ENCODE measurements at regions not wholly inside any gene's neighbourhood (a gene's known extent, or its start where the extent isn't known, plus 50 kb on each side); places are given as distances from the start of the nearest gene placed in this dataset.

DNA sequence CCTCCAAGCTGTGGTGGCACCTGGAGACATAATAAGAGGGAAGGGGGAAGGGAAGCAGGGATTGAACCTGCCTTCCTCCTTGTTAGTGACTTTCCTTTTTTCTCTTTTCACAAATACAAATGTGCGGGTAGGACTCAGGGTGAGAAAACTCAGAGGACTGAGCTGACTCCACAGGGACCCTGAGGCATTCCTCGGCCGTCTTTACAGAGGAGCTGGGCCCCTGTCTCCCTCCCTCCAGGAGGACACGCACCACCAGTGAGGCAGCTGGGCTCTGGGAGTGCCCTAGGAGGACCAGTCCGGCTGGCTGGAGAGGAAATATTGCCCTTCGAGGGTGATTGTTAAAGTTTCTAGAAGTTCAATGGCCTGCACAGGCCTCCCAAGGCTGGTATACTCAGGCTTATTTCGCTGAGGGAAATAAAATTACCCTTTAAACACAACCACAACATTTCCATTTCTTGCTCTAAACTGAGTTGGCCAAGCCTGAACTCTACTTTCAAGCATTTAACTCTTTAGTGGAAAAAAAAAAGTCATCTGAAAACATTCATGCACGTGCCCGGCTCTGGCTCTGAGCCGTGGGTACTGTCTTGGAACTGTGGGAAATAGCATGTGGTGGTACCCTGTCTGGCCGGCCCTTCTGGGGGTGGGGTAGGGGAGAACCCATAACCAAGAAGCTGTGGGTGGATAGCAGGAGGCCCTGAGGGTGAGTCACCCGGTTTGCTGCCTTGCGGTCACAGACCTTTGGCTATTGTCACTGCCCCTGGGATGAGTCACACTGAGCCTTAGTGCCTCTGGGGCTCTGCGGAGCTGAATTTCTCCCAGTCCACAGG is 116.0 kb downstream of the COPS8 start:
- intact Hi-C loops (cut with DNase I) = no loop called here
- no peaks in the 10 kb centered on the region for H3K9me3 ChIP-seq
- TF ChIP-seq POLR2A (IDR thresholded peaks at IDR 0.05) = no peak
- TF ChIP-seq, protein P1, sequence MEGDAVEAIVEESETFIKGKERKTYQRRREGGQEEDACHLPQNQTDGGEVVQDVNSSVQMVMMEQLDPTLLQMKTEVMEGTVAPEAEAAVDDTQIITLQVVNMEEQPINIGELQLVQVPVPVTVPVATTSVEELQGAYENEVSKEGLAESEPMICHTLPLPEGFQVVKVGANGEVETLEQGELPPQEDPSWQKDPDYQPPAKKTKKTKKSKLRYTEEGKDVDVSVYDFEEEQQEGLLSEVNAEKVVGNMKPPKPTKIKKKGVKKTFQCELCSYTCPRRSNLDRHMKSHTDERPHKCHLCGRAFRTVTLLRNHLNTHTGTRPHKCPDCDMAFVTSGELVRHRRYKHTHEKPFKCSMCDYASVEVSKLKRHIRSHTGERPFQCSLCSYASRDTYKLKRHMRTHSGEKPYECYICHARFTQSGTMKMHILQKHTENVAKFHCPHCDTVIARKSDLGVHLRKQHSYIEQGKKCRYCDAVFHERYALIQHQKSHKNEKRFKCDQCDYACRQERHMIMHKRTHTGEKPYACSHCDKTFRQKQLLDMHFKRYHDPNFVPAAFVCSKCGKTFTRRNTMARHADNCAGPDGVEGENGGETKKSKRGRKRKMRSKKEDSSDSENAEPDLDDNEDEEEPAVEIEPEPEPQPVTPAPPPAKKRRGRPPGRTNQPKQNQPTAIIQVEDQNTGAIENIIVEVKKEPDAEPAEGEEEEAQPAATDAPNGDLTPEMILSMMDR (IDR thresholded peaks at IDR 0.05) = no peak
- no peak overlapping the region for H3K4me3 ChIP-seq (replicated peaks in 1 of 3)
- no peaks in the 10 kb centered on the region for H3K27me3 ChIP-seq
- DNase-seq = peak; percentile 49 to 53
- no peaks in the 10 kb centered on the region for H3K36me3 ChIP-seq
- 32% methylated on average over 14 of the region's 14 CpGs for WGBS, 2 donors
- peaks cover 10 to 22% of the 10 kb centered on the region in 2 donors for H3K4me1 ChIP-seq
- H3K27ac ChIP-seq = peak overlapping the region; percentile 5 to 61 (median 58)

DNA sequence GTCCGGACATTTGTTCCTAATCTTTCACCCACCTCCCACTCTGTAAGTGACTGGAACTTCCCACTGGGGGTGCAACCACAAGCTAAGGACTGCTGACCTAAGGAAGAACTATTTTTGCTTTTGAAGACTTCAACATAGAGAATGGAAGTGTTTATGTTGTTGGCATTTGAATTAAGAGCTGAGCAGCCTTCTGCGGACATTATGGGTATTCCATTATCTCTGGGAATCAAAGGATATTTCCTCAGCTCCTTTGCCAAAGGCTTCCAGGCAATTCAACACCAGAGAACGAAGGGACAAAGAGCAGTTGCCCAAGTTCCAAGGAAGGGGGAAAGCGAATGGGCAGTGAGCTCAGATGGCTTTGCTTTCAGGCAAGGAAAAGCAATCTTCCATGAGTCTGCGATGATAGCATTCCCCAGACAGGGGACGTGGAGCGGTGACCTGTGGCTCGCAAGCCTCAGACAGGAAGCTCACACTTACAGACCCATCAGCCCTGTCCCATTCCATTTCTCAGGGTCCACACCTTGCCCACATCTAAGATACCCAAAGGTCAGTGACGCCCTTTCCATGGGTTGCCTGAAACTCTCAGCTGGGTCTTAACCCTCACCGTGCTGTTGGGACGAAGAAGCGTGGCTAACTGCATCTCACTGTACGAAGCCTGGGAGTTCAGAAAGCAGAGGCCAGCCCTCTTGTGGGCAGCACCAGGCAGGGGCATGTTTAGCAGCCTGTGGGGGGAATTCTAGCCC is 116.8 kb downstream of the COPS8 start:
- Histone ChIP-seq H3K9me3 (no peaks in the 10 kb centered on the region), H3K4me1 (peaks cover 16 to 30% of the 10 kb centered on the region in 2 donors), H3K27ac (peak overlapping the region in 2 of 3 donors; percentile 36 to 58), H3K4me3 (replicated peaks in 1 of 3) (no peak overlapping the region), H3K36me3 (no peaks in the 10 kb centered on the region), H3K27me3 (no peaks in the 10 kb centered on the region)
- WGBS, 2 donors = 86 to 91% methylated on average over 11 to 13 of the region's 13 CpGs
- intact Hi-C loops (cut with DNase I) = no loop called here
- TF ChIP-seq, protein P1 (IDR thresholded peaks at IDR 0.05) = no peak
- TF ChIP-seq POLR2A (IDR thresholded peaks at IDR 0.05) = no peak
- no peak for DNase-seq

DNA sequence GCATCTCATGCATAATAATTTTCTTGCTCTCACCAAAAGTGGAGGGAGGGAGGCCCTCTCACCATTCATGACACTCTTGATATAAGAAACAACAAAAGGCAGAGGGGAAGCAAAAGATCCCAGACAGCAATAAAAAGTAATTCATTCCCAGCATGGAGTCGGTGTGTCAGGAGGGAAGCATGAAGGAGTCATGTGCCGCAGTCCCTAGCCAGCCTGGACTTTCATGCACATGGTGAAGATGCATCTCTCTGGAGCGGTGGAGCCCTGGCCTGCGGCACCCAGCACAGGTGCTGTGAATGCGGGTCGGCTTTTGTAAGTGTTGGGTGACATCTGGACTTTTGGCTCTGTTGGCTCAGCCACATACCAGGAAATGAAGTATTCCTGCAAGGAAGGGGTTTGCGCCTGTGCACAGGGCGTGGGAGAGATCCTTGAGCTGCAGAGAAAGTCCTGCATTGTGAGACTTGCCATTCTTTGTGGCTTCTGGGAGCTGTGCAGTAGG is 119.4 kb downstream of the COPS8 start:
- intact Hi-C loops (cut with DNase I) = no loop called here
- no peak for TF ChIP-seq POLR2A (IDR thresholded peaks at IDR 0.05)
- TF ChIP-seq, protein P1 (IDR thresholded peaks at IDR 0.05) = no peak
- Histone ChIP-seq H3K4me3 (replicated peaks in 1 of 3) (no peak overlapping the region), H3K36me3 (no peaks in the 10 kb centered on the region), H3K4me1 (peaks cover 16 to 38% of the 10 kb centered on the region in 2 donors), H3K27ac (no peak overlapping the region), H3K9me3 (no peaks in the 10 kb centered on the region), H3K27me3 (no peaks in the 10 kb centered on the region)
- no peak for DNase-seq
- 86 to 89% methylated on average over 8 of the region's 8 CpGs for WGBS, 2 donors

DNA sequence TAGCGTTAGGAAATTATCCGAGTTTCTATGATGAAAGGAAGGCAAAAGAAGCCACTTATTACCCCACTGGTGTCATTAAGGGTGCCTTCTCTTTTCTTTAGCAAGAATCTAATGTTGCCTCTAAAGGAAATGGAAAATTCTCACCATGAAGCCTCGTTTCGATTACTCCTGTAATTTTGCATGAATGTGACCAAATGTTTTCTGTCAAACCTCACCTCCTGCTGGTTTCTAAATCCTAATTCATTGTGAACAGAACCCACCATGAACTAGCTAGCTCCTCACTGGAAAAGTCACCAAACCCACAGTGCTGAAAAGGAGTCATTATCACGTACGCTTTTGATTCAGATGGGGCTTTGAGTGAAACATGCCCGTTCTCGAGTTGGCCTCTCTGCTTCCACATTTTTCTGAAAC is 119.9 kb downstream of the COPS8 start:
- 79 to 81% methylated on average over 8 of the region's 8 CpGs for WGBS, 2 donors

More for the DNA sequence above, 119.9 kb downstream of the COPS8 start:
- Histone ChIP-seq H3K9me3 (no peaks in the 10 kb centered on the region), H3K4me1 (peaks cover 16 to 38% of the 10 kb centered on the region in 2 donors), H3K36me3 (no peaks in the 10 kb centered on the region), H3K4me3 (replicated peaks in 1 of 3) (no peak overlapping the region), H3K27ac (no peak overlapping the region), H3K27me3 (no peaks in the 10 kb centered on the region)
- intact Hi-C loops (cut with DNase I) = no loop called here
- TF ChIP-seq, protein P1 (IDR thresholded peaks at IDR 0.05) = no peak
- no peak for TF ChIP-seq POLR2A (IDR thresholded peaks at IDR 0.05)
- DNase-seq = no peak
